GM12878 (cell line): ENCODE measurements at regions not wholly inside any gene's neighbourhood (a gene's known extent, or its start where the extent isn't known, plus 50 kb on each side); places are given as distances from the start of the nearest gene placed in this dataset.

ENCODE experiments used
- ATAC-seq: fragments of 200-7000 bp; cut with Tn5 transposase; 3 replicates; pipeline ENCODE4 v1.9.1; 2020; ENCODE audit warnings: mild to moderate bottlenecking, moderate library complexity
- BruUV-seq: library from RNA; stranded (reverse); fragments of 400-500 nt; replicated peaks from 2 replicates; lab custom pipeline; 2021; lab: Mats Ljungman, UMichigan
- CTCF ChIA-PET: fragments of 300-600 bp; sonication (Branson Sonifier 250); formaldehyde crosslinking; extraction: SDS; loops from one replicate; lab custom pipeline; 2021; ENCODE audit warnings: inconsistent platforms; lab: Yijun Ruan, JAX
- POLR2A ChIA-PET: fragments of 350-600 bp; formaldehyde crosslinking; extraction: SDS; loops from one replicate; lab custom pipeline; 2021; ENCODE audit warnings: inconsistent platforms; lab: Charles Lee
- RAD21 ChIA-PET: fragments of 300-600 bp; sonication (Branson Sonifier 250); formaldehyde crosslinking; loops from one replicate; lab custom pipeline; 2023; ENCODE audit warnings: antibody characterized with exemption; ENCODE audit not compliant: unreplicated experiment; lab: Charles Lee
- SMC1A ChIA-PET: fragments of 300-600 bp; sonication (Branson Sonifier 250); formaldehyde crosslinking; loops from one replicate; lab custom pipeline; 2023; ENCODE audit not compliant: unreplicated experiment, uncharacterized antibody; lab: Charles Lee
- DNase-seq: peaks from one replicate; pipeline ENCODE4 v3.0.0-alpha.2; 2011; ENCODE audit warnings: low read depth, low spot score
- FAIRE-seq: peaks from 3 replicates; lab custom pipeline; 2011; peaks lifted over from hg19 to GRCh38; lab: Jason Lieb, UNC
- H2AFZ ChIP-seq: 2 replicates; pipeline ENCODE4 v1.6.0; 2011; ENCODE audit warnings: low read depth, low read length, control low read depth; ENCODE audit not compliant: control insufficient read depth
- H3K27ac ChIP-seq: 2 replicates; pipeline ENCODE4 v1.5.1; 2011; ENCODE audit warnings: control low read depth; ENCODE audit not compliant: control insufficient read depth, insufficient read depth
- H3K27me3 ChIP-seq, 2 experiments: replicated peaks in 1 of 2; 2 replicates each; pipeline versions ENCODE4 v1.6.0 to v1.6.1; 2011; ENCODE audit warnings: low read length in 1 of 2; ENCODE audit not compliant: control insufficient read depth in 2 of 2, insufficient read depth in 2 of 2
- H3K36me3 ChIP-seq, 2 experiments: 2 replicates each; pipeline ENCODE4 v1.5.1; 2011; ENCODE audit warnings: low read length in 1 of 2; ENCODE audit not compliant: control insufficient read depth in 2 of 2, insufficient read depth in 2 of 2
- H3K4me1 ChIP-seq: 2 replicates; pipeline ENCODE4 v1.6.1; 2011; ENCODE audit warnings: mild to moderate bottlenecking, low read length, moderate library complexity, mixed read lengths; ENCODE audit not compliant: control insufficient read depth, insufficient read depth
- H3K4me2 ChIP-seq: 2 replicates; pipeline ENCODE4 v1.6.0; 2011; ENCODE audit warnings: control low read depth; ENCODE audit not compliant: control insufficient read depth, insufficient read depth
- H3K4me3 ChIP-seq: fragments of 200-600 bp; sonication (generic); 2 replicates; pipeline ENCODE4 v1.5.1; 2016
- H3K79me2 ChIP-seq: 2 replicates; pipeline ENCODE4 v1.6.0; 2011; ENCODE audit warnings: low read length; ENCODE audit not compliant: control insufficient read depth, insufficient read depth
- H3K9ac ChIP-seq: 2 replicates; pipeline ENCODE4 v1.8.0; 2011; ENCODE audit warnings: low read length, control low read depth, mixed read lengths; ENCODE audit not compliant: control insufficient read depth, insufficient read depth
- H3K9me3 ChIP-seq: replicated peaks from 3 replicates; pipeline ENCODE4 v1.5.1; 2011; ENCODE audit warnings: mild to moderate bottlenecking, low read length; ENCODE audit not compliant: control insufficient read depth, insufficient read depth
- H4K20me1 ChIP-seq: 2 replicates; pipeline ENCODE4 v1.6.0; 2011; ENCODE audit not compliant: control insufficient read depth, insufficient read depth
- BCL11A ChIP-seq: IDR thresholded peaks from 2 replicates; pipeline ENCODE4 v1.6.1; 2011; ENCODE audit warnings: low read depth, low read length
- BRCA1 ChIP-seq: IDR thresholded peaks from 2 replicates; pipeline ENCODE4 v1.6.1; 2011; ENCODE audit warnings: low read depth, low read length, improper control_type of control experiment
- CREM ChIP-seq: IDR thresholded peaks from 2 replicates; pipeline ENCODE4 v1.6.1; 2014; ENCODE audit warnings: antibody characterized with exemption, low read depth
- RCOR1 ChIP-seq: conservative IDR thresholded peaks from 2 replicates; pipeline ENCODE4 v1.6.1; 2012; ENCODE audit warnings: low read depth, low read length, improper control_type of control experiment
- WRNIP1 ChIP-seq: IDR thresholded peaks from 2 replicates; pipeline ENCODE4 v1.6.1; 2011; ENCODE audit warnings: low read depth, low read length, improper control_type of control experiment, borderline replicate concordance
- ZBED1 ChIP-seq: IDR thresholded peaks from 2 replicates; pipeline ENCODE4 v1.6.1; 2016; ENCODE audit warnings: borderline replicate concordance
- WGBS: methylation state at CpG from one replicate; pipeline ENCODE4 v1.1.6; 2016; ENCODE audit warnings: low lambda C conversion rate; ENCODE audit not compliant: insufficient replicate concordance, insufficient coverage; ENCODE audit errors: missing lambda C conversion rate; 5-methylcytosine and 5-hydroxymethylcytosine counted together
- in situ Hi-C: fragments of 300-500 bp; cut with MboI; formaldehyde crosslinking; loops from 9 replicates; pipeline ENCODE4 v1.14.3; 2018; ENCODE audit warnings: mixed read lengths
- intact Hi-C: fragments of 100-400 bp; cut with micrococcal nuclease; formaldehyde crosslinking; loops from one replicate; pipeline ENCODE4 v1.14.2; 2022; ENCODE audit not compliant: unreplicated experiment
- TF ChIP-seq, protein P1 (sequence below): fragments of 450-650 bp; IDR thresholded peaks from 2 replicates; pipeline ENCODE4 v1.6.1; 2017; ENCODE audit warnings: mild to moderate bottlenecking

DNA sequence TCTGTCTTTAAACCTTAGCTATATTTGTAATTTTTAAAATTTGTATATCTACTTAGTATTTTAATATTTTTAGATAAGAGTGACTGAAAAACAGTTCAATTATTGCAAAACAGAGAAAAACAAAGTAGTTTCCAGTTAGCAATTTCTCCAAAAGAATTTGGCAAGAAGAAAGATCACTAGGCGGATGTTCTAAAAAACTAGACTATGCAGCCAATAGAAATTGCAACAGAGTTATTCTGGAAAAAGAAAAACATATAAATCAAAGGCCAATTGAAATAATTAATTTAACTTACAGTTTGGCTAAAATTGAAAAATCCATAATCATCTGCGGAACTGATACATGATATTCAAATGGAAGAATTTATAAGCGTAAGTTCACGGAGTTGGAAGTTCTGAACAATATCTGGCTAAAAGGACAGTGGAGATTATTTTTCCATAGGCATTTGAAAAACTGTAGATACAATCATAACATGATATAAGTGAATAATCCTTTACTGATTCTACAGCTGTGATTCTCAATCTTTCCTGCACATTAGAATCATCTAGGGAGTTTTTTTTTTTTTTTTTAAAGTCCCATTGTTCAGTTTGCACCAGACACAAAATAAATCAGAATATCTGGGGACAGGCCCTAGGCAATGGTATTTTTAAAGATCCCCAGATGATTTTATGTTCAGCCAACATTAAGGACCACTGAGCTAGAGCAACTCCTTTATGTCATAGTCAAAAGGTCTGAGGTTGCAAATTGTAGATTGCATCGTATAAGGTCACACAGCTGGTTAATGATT lies 605.1 kb upstream of the DAB2 start (continued):
- TF ChIP-seq, protein P1, sequence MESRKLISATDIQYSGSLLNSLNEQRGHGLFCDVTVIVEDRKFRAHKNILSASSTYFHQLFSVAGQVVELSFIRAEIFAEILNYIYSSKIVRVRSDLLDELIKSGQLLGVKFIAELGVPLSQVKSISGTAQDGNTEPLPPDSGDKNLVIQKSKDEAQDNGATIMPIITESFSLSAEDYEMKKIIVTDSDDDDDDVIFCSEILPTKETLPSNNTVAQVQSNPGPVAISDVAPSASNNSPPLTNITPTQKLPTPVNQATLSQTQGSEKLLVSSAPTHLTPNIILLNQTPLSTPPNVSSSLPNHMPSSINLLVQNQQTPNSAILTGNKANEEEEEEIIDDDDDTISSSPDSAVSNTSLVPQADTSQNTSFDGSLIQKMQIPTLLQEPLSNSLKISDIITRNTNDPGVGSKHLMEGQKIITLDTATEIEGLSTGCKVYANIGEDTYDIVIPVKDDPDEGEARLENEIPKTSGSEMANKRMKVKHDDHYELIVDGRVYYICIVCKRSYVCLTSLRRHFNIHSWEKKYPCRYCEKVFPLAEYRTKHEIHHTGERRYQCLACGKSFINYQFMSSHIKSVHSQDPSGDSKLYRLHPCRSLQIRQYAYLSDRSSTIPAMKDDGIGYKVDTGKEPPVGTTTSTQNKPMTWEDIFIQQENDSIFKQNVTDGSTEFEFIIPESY, result no peak
- TF ChIP-seq WRNIP1 (no peak), BRCA1 (no peak)

DNA sequence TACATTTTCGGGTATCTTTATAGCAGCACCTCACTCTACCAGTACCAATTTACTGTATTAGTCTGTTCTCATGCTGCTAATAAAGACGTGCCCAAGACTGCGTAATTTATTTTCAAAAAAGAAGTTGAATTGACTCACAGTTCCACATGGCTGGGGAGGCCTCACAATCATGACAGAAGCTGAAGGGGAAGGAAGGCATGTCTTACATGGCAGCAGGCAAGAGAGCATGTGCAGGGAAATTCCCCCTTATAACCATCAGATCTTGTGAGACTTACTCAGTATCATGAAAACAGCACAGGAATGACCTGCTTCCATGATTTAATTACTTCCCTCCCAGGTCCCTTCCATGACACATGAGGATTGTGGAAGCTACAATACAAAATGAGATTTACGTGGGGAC lies 602.6 kb upstream of the DAB2 start:
- FAIRE-seq (no peak), ATAC-seq (no peak), DNase-seq (no peak)
- WGBS, result 47% methylated on average over 4 of the region's 4 CpGs
- H3K36me3 ChIP-seq, result no peaks in the 10 kb centered on the region
- H3K9me3 ChIP-seq, result no peaks in the 10 kb centered on the region
- H3K4me1 ChIP-seq, result no peaks in the 10 kb centered on the region
- no peaks in the 10 kb centered on the region for H4K20me1 ChIP-seq
- H3K27ac ChIP-seq, result no peak overlapping the region
- ChIA-PET CTCF (no interaction called here), POLR2A (no interaction called here), SMC1A (no interaction called here)
- H3K9ac ChIP-seq, result no peak overlapping the region
- H3K27me3 ChIP-seq, result no peaks in the 10 kb centered on the region
- intact Hi-C loops, result loop anchor here (10.0 kb wide), 1 partner anchor 657 kb away; no protein-coding TSS in a partner anchor
- H3K79me2 ChIP-seq, result no peaks in the 10 kb centered on the region
- no peak overlapping the region for H2AFZ ChIP-seq
- no peak overlapping the region for H3K4me3 ChIP-seq
- no TSS peak for BruUV-seq
- TF ChIP-seq BCL11A, result no peak
- no peak for TF ChIP-seq ZBED1
- TF ChIP-seq CREM, result no peak
- TF ChIP-seq RCOR1, result no peak
- TF ChIP-seq, all 136 proteins: peak for 0
- no peak overlapping the region for H3K4me2 ChIP-seq
- in situ Hi-C loops, result no loop called here
- RAD21 ChIA-PET, result no interaction called here
